Sigmoid colon (tissue), 4 donors: ENCODE measurements at regions not wholly inside any gene's neighbourhood (a gene's known extent, or its start where the extent isn't known, plus 50 kb on each side); places are given as distances from the start of the nearest gene placed in this dataset.

Experiments
- CTCF ChIP-seq, 4 experiments: fragments of 450-650 bp in 3 of 4; fragments of 200-600 bp in 1 of 4; IDR thresholded peaks; one replicate each; pipeline ENCODE4 v1.5.1; 2016 to 2019; ENCODE audit warnings: antibody characterized with exemption in 4 of 4, mild to moderate bottlenecking in 3 of 4, moderate library complexity in 2 of 4
- POLR2AphosphoS5 ChIP-seq, 4 donors: sonication (generic); formaldehyde crosslinking; IDR thresholded peaks; one replicate each; pipeline ENCODE4 v1.6.1; 2017; ENCODE audit warnings: antibody characterized with exemption in 4 of 4

GRCh38 chr1:88566615-88567387 is 117.3 kb upstream of the PKN2 start:
- no peak for TF ChIP-seq CTCF (IDR thresholded peaks at IDR 0.05)
- no peak for TF ChIP-seq POLR2AphosphoS5 (IDR thresholded peaks at IDR 0.05)
